Skeletal muscle tissue (tissue), 3 donors: ENCODE measurements at regions not wholly inside any gene's neighbourhood (a gene's known extent, or its start where the extent isn't known, plus 50 kb on each side); places are given as distances from the start of the nearest gene placed in this dataset.
A peak's percentile ranks its signal among the peaks of the same experiment; 100 is the strongest.
"Not testable (repeated sequence)": the region's sequence is repeated elsewhere in the genome, so short reads cannot be mapped to it uniquely, and the experiment has no call there.

Experiments used
- H3K27ac ChIP-seq: one replicate; pipeline ENCODE4 v1.7.0; 2013; ENCODE audit warnings: mild to moderate bottlenecking, low read depth, low read length, inconsistent platforms
- H3K27me3 ChIP-seq, 3 donors: one replicate each; pipeline ENCODE4 v1.7.0; 2013; ENCODE audit warnings: low read length in 3 of 3; ENCODE audit not compliant: control insufficient read depth in 3 of 3, insufficient read depth in 3 of 3
- H3K36me3 ChIP-seq, 3 donors: one replicate each; pipeline ENCODE4 v1.7.0; 2013; ENCODE audit warnings: low read length in 3 of 3; ENCODE audit not compliant: control insufficient read depth in 3 of 3, insufficient read depth in 3 of 3
- H3K4me1 ChIP-seq, 3 donors: one replicate each; pipeline ENCODE4 v1.7.0; 2013; ENCODE audit warnings: low read length in 3 of 3, mild to moderate bottlenecking in 3 of 3; ENCODE audit not compliant: control insufficient read depth in 3 of 3, insufficient read depth in 3 of 3
- H3K4me3 ChIP-seq, 3 donors: one replicate each; pipeline ENCODE4 v1.7.0; 2013; ENCODE audit warnings: low read length in 3 of 3
- H3K9ac ChIP-seq, 3 donors: one replicate each; pipeline ENCODE4 v1.7.0; 2013; ENCODE audit warnings: low read length in 3 of 3, mild to moderate bottlenecking in 3 of 3, moderate library complexity in 2 of 3, low read depth in 1 of 3
- H3K9me3 ChIP-seq, 3 donors: one replicate each; pipeline ENCODE4 v1.7.0; 2013; ENCODE audit warnings: low read length in 3 of 3; ENCODE audit not compliant: control insufficient read depth in 3 of 3
- donor health status: Osteomylitis.

DNA sequence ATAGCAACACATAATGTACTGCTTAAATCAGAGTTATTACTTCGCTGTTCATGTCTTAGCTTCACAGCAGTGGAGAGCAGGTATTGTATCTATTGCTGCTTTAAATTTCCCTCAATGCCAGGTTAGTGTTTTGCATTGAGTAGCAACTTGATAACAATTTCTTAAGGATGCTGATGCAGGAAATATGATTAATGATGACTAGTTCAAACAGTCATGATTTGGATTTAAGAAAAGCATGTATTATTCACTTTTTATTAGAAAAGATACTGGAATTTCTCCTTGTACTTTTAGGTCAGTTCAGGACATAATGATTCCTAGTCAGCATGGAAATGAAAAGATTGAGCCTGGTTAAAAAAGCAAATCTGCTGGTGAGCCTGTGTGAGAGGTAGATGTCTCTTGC lies 67.2 kb upstream of the ARHGAP29 start:
- Histone ChIP-seq H3K36me3 (no peaks in the 10 kb centered on the region), H3K27ac (no peak overlapping the region), H3K9ac (no peak overlapping the region), H3K4me1 (peaks cover 9 to 16% (median 11%) of the 10 kb centered on the region in 3 donors), H3K9me3 (no peaks in the 10 kb centered on the region), H3K27me3 (no peaks in the 10 kb centered on the region), H3K4me3 (no peak overlapping the region)

DNA sequence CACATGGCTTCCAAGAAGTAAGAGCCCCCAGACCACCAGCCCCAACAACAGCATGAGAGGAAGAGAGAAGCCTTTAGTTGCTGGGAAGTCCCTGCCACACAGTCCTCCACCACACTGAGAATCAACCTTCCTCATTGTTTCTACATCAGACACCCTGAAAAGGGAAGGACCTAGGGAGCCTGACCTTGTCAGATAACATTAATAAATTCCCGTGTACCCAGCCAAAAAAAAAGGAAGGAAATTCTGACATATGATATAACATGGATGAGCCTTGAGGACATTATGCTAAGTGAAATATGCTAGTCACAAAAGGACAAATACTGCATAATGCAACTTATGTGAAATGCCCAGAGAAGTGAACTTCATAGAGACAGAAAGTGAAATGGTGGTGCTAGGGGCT lies 65.6 kb upstream of the ARHGAP29 start:
- Histone ChIP-seq H3K9me3 (no peaks in the 10 kb centered on the region), H3K9ac (no peak overlapping the region), H3K27me3 (no peaks in the 10 kb centered on the region), H3K4me3 (no peak overlapping the region), H3K27ac (no peak overlapping the region), H3K36me3 (no peaks in the 10 kb centered on the region), H3K4me1 (peaks cover 11 to 23% (median 16%) of the 10 kb centered on the region in 3 donors)

DNA sequence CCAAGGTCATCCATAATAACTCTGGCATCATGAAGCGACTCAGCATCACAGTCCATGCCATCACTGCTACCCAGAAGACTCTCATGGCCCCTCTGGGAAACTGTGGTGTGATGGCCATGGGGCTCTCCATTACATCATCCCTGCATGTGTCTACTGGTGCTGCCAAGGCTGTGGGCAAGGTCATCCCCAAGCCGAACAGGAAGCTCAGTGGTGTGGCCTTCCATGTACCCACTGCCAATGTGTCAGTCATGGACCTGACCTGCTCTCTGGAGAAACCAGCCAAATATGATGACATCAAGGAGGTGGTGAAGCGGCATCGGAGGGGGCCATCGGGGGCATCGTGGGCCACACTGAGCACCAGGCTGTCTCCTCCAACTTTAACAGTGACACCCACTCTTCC lies 65.1 kb upstream of the ARHGAP29 start:
- H3K36me3 ChIP-seq = no peaks in the 10 kb centered on the region
- H3K4me3 ChIP-seq = no peak overlapping the region
- no peak overlapping the region for H3K27ac ChIP-seq
- H3K9me3 ChIP-seq = no peaks in the 10 kb centered on the region
- peaks cover 11 to 23% (median 16%) of the 10 kb centered on the region in 3 donors for H3K4me1 ChIP-seq
- H3K27me3 ChIP-seq = no peaks in the 10 kb centered on the region
- no peak overlapping the region for H3K9ac ChIP-seq

DNA sequence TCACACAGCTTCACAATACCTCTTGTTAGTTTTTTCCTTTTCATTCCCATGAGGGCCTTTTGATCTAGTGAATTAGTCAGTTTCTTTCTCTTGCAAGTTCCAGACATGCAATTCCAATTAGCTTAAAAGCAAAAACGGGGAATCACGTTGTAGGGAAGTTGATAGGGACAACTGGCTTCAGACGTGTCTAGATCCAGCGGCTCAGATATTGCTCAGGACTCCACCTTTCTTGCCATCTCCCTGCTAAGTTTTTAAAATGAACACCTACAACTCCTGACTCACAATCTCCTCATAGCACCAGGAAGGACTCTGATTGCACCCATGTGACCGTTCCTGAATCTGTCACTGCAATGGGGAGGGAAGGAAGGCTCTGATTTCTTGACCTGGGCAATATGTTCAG lies 63.8 kb upstream of the ARHGAP29 start:
- Histone ChIP-seq H3K9me3 (no peaks in the 10 kb centered on the region), H3K4me1 (peaks cover 11 to 19% (median 18%) of the 10 kb centered on the region in 3 donors), H3K27ac (no peak overlapping the region), H3K27me3 (no peaks in the 10 kb centered on the region), H3K36me3 (no peaks in the 10 kb centered on the region), H3K4me3 (no peak overlapping the region), H3K9ac (no peak overlapping the region)

DNA sequence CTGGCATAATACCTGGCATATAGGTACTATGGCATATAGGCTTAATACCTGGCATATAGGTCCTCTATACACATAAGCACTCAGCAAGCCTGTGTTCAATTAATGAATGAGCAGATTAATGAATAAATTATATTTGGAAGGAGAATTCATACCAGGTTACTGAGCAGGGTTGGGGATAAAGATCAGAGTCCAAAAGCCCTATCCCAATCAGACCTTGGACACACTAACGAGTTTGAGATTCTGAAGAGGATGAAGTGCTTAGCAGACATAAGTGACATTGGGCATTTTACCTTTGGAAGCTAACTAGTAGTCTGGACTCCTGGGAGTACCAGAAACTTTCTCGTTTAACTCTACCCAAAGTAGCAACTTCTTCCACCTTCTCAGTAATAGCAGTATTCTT lies 63.3 kb upstream of the ARHGAP29 start:
- no peaks in the 10 kb centered on the region for H3K36me3 ChIP-seq
- no peak overlapping the region for H3K9ac ChIP-seq
- H3K4me1 ChIP-seq = peaks cover 11 to 19% (median 17%) of the 10 kb centered on the region in 3 donors
- no peaks in the 10 kb centered on the region for H3K27me3 ChIP-seq
- no peak overlapping the region for H3K4me3 ChIP-seq
- H3K27ac ChIP-seq = no peak overlapping the region
- no peaks in the 10 kb centered on the region for H3K9me3 ChIP-seq

DNA sequence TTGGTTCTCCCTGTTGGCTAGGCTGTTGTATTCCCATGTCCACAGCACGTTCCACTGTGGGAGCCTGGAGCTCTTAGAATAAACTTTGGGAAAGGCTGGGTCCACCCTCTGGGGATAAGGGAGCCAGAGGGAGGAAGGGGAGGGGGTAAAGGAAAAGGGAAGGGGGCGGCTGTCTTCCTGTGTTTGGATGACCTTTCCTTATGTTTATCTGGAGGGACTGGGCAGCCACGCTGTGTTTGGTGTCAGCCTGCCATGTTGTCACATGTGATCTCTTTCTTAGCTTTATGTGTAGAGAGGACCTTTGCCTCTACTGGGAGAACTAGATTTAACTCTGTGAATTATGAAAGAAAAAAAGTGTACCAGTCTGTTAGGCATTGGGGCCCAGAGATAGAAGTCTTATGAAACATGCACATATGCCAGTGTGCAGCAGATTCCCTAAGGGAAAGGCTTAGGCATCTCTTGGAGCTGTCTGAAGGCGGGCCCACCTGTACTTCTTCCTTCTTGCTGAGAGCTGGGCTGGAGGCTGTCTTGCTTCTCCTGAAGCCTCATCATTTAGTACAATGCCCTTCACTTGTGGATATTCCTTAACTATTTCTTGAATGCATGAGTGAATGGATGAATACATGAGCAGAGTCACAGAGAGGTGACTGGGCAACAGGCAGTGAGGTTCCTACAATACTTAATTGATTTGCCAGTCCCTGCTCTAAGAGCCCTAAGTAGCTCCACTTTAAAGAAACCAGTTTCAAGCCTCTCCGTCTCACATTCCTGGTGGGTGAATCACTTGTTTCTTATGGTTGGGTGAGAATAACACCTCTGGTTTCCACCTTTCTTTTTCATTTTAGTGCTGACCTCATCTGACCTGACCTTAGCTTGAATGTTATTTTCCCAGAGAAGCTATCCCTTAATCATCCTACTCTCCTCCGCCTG lies 62.5 kb upstream of the ARHGAP29 start:
- Histone ChIP-seq H3K9ac (no peak overlapping the region), H3K36me3 (no peaks in the 10 kb centered on the region), H3K27ac (peak overlapping the region; percentile 37), H3K27me3 (no peaks in the 10 kb centered on the region), H3K9me3 (no peaks in the 10 kb centered on the region), H3K4me1 (peaks cover 11 to 19% (median 17%) of the 10 kb centered on the region in 3 donors), H3K4me3 (no peak overlapping the region)

DNA sequence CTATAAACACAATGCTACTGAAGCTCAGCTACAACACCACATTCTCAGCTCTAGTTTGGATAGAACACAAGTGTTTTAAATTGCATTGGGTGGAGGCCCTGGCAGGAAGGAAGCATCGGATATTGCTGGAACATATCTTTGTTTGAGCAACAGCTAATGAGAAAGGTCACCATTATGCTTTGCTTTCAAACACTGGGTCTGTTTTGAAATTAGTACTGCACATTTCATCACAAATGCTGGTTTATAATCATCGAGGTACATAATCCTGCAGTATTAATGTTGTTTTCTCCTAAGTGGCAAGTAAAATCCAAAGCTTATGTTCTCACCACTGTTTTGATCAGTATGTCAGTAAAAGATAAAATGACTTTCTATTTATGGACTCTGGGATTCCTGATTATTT lies 61.5 kb upstream of the ARHGAP29 start:
- Histone ChIP-seq H3K4me1 (peaks cover 11 to 19% (median 17%) of the 10 kb centered on the region in 3 donors), H3K4me3 (no peak overlapping the region), H3K9ac (no peak overlapping the region), H3K27me3 (no peaks in the 10 kb centered on the region), H3K9me3 (no peaks in the 10 kb centered on the region), H3K27ac (no peak overlapping the region), H3K36me3 (no peaks in the 10 kb centered on the region)

DNA sequence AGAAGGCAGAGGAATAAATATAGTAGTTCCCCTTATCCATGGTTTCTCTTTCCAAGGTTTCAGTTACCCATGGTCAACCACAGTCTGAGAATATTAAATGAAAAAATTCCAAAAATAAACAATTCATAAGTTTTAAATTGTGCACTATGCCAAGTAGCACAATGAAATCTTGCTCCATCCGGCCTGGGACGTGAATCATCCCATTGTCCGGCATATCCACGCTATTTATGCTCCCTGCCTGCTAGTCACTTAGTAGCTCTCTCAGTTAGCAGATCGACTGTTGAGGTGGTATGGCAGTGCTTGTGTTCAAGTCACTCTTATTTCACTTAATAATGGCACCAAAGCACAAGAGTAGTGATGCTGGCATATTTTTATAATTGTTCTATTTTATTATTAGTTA lies 58.6 kb upstream of the ARHGAP29 start:
- Histone ChIP-seq H3K9me3 (no peaks in the 10 kb centered on the region), H3K27ac (peak overlapping the region; percentile 40), H3K27me3 (no peaks in the 10 kb centered on the region), H3K36me3 (no peaks in the 10 kb centered on the region), H3K4me3 (no peak overlapping the region), H3K4me1 (peaks cover 6 to 15% (median 14%) of the 10 kb centered on the region in 3 donors), H3K9ac (no peak overlapping the region)

DNA sequence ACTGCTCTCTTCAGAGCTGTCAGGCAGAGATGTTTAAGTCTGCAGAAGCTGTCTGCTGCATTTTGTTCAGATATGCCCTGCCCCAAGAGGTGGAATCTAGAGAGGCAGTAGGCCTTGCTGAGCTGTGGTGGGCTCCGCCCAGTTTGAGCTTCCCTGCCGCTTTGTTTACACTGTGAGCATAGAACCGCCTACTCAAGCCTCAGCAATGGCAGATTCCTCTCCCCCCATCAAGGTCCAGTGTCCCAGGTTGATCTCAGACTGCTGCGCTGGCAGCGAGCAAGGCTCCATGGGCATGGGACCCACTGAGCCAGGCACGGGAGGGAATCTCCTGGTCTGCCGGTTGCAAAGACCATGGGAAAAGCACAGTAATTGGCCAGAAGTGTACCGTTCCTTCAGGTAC lies 55.6 kb upstream of the ARHGAP29 start:
- H3K9ac ChIP-seq, H3K9me3 ChIP-seq, H3K4me3 ChIP-seq, H3K36me3 ChIP-seq, H3K27me3 ChIP-seq, H3K27ac ChIP-seq, H3K4me1 ChIP-seq: not testable (repeated sequence)

DNA sequence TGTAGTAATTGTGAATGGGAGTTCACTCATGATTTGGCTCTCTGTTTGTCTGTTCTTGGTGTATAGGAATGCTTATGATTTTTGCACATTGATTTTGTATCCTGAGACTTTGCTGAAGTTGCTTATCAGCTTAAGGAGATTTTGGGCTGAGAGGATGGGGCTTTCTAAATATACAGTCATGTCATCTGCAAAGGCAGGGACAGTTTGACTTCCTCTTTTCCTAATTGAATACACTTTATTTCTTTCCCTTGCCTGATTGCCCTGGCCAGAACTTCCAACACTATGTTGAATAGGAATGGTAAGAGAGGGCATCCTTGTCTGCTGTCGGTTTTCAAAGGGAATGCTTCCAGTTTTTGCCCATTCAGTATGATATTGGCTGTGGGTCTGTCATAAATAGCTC lies 51.9 kb upstream of the ARHGAP29 start:
- H3K4me1 ChIP-seq, H3K27ac ChIP-seq, H3K4me3 ChIP-seq, H3K9me3 ChIP-seq, H3K9ac ChIP-seq, H3K36me3 ChIP-seq, H3K27me3 ChIP-seq: not testable (repeated sequence)
